Esophagus squamous epithelium (tissue), 4 donors: ENCODE measurements at regions not wholly inside any gene's neighbourhood (a gene's known extent, or its start where the extent isn't known, plus 50 kb on each side); places are given as distances from the start of the nearest gene placed in this dataset.

Source experiments
- POLR2A ChIP-seq, 4 donors: fragments of 450-650 bp; IDR thresholded peaks; one replicate each; pipeline ENCODE4 v1.6.1; 2017; ENCODE audit warnings: antibody characterized with exemption in 4 of 4, mild to moderate bottlenecking in 4 of 4, moderate library complexity in 3 of 4
- TF ChIP-seq, protein P1 (sequence below), 6 experiments: fragments of 450-650 bp in 4 of 6; fragments of 200-600 bp in 2 of 6; sonication (generic) in 2 of 6; IDR thresholded peaks; one replicate each; pipeline ENCODE4 v1.5.1; 2016 to 2019; ENCODE audit warnings: antibody characterized with exemption in 6 of 6, mild to moderate bottlenecking in 4 of 6, moderate library complexity in 4 of 6

DNA sequence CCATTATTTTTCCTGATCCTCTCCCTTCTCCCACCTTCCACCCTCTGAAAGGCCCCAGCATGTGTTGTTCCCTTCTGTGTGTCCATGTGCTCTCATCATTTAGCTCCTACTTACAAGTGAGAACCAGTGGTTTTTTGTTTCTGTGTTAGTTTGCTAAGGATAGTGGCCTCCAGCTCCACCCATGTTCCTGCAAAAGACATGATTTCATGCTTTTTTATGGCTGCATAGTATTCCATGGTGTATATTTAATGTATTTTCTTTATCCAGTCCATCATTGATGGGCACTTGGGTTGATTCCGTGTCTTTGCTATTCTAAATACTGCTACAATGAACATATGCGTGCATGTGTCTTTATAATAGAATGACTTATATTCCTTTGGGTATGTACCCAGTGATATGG lies 89.4 kb upstream of the C1orf174 start:
- no peak for TF ChIP-seq POLR2A (IDR thresholded peaks at IDR 0.05)
- TF ChIP-seq, protein P1, sequence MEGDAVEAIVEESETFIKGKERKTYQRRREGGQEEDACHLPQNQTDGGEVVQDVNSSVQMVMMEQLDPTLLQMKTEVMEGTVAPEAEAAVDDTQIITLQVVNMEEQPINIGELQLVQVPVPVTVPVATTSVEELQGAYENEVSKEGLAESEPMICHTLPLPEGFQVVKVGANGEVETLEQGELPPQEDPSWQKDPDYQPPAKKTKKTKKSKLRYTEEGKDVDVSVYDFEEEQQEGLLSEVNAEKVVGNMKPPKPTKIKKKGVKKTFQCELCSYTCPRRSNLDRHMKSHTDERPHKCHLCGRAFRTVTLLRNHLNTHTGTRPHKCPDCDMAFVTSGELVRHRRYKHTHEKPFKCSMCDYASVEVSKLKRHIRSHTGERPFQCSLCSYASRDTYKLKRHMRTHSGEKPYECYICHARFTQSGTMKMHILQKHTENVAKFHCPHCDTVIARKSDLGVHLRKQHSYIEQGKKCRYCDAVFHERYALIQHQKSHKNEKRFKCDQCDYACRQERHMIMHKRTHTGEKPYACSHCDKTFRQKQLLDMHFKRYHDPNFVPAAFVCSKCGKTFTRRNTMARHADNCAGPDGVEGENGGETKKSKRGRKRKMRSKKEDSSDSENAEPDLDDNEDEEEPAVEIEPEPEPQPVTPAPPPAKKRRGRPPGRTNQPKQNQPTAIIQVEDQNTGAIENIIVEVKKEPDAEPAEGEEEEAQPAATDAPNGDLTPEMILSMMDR (IDR thresholded peaks at IDR 0.05): no peak
